Upper lobe of left lung (tissue), 6 donors: ENCODE measurements at regions not wholly inside any gene's neighbourhood (a gene's known extent, or its start where the extent isn't known, plus 50 kb on each side); places are given as distances from the start of the nearest gene placed in this dataset.

Experiments
- ATAC-seq, 2 donors: fragments of 200-7000 bp; cut with Tn5 transposase; one replicate each; pipeline ENCODE4 v1.9.1; 2022; ENCODE audit warnings: mild to moderate bottlenecking in 2 of 2, moderate library complexity in 2 of 2; ENCODE audit not compliant: low FRiP score in 2 of 2
- DNase-seq, 2 donors: peaks; one replicate each; pipeline ENCODE4 v3.0.0-alpha.2; 2019 to 2020
- H3K27ac ChIP-seq, 4 donors: fragments of 200-600 bp; sonication (generic); one replicate each; pipeline ENCODE4 v1.5.1; 2016 to 2019
- H3K27me3 ChIP-seq, 4 donors: fragments of 200-600 bp; sonication (generic); one replicate each; pipeline ENCODE4 v1.5.1; 2017 to 2019
- H3K36me3 ChIP-seq, 4 donors: fragments of 200-600 bp; sonication (generic); one replicate each; pipeline ENCODE4 v1.5.1; 2016 to 2019
- H3K4me1 ChIP-seq, 4 donors: fragments of 200-600 bp; sonication (generic); one replicate each; pipeline ENCODE4 v1.5.1; 2018 to 2019
- H3K4me3 ChIP-seq, 4 donors: fragments of 200-600 bp; sonication (generic); one replicate each; pipeline ENCODE4 v1.5.1; 2017 to 2019; ENCODE audit warnings: mild to moderate bottlenecking in 2 of 4, moderate library complexity in 1 of 4
- H3K9me3 ChIP-seq, 4 donors: fragments of 200-600 bp; sonication (generic); one replicate each; pipeline ENCODE4 v1.5.1; 2018 to 2019
- CTCF ChIP-seq, 6 experiments: fragments of 450-650 bp in 4 of 6; fragments of 200-600 bp in 2 of 6; sonication (generic) in 2 of 6; IDR thresholded peaks; one replicate each; pipeline ENCODE4 v1.5.1; 2016 to 2019; ENCODE audit warnings: antibody characterized with exemption in 6 of 6
- EP300 ChIP-seq, 4 donors: sonication (generic); formaldehyde crosslinking; IDR thresholded peaks; one replicate each; pipeline ENCODE4 v1.5.1; 2017; ENCODE audit warnings: antibody characterized with exemption in 4 of 4, control low read depth in 2 of 4
- POLR2A ChIP-seq, 4 donors: fragments of 450-650 bp; IDR thresholded peaks; one replicate each; pipeline ENCODE4 v1.5.1; 2016 to 2017; ENCODE audit warnings: antibody characterized with exemption in 4 of 4, mild to moderate bottlenecking in 2 of 4
- POLR2AphosphoS5 ChIP-seq, 2 donors: sonication (generic); formaldehyde crosslinking; IDR thresholded peaks; one replicate each; pipeline ENCODE4 v1.5.1; 2017; ENCODE audit warnings: antibody characterized with exemption in 2 of 2
- WGBS, 2 donors: methylation state at CpG; one replicate each; pipeline ENCODE4 v1.1.5; 2017 to 2018; 5-methylcytosine and 5-hydroxymethylcytosine counted together
- donor health status: DM: no; HTN: no; CAD: no; lungs with moderate emphysema.
- donor health status: DM: no; HTN: yes; CAD: no; lungs with severe emphysema.

- H3K4me3 ChIP-seq = no peak overlapping the region
These were observed 137.0 kb upstream of the LINGO1 start for GRCh38 chr15:77769700-77770099.

GRCh38 chr15:77768521-77769078, 135.9 kb upstream of the LINGO1 start:
- no peak overlapping the region for H3K4me3 ChIP-seq
- TF ChIP-seq CTCF (IDR thresholded peaks at IDR 0.05) = no peak
- TF ChIP-seq POLR2A (IDR thresholded peaks at IDR 0.05) = no peak
- TF ChIP-seq EP300 (IDR thresholded peaks at IDR 0.05) = no peak
- no peak for TF ChIP-seq POLR2AphosphoS5 (IDR thresholded peaks at IDR 0.05)
- H3K4me1 ChIP-seq = no peaks in the 10 kb centered on the region
- H3K9me3 ChIP-seq = no peaks in the 10 kb centered on the region
- peak in 1 of 2 donors; percentile 2 for ATAC-seq
- DNase-seq = no peak
- H3K27me3 ChIP-seq = no peaks in the 10 kb centered on the region
- no peaks in the 10 kb centered on the region for H3K36me3 ChIP-seq
- H3K27ac ChIP-seq = no peak overlapping the region
- 50 to 56% methylated on average over 6 to 7 of the region's 7 CpGs for WGBS, 2 donors

More at GRCh38 chr15:77769700-77770099, 137.0 kb upstream of the LINGO1 start:
- Histone ChIP-seq H3K27ac (no peak overlapping the region), H3K27me3 (no peaks in the 10 kb centered on the region), H3K36me3 (no peaks in the 10 kb centered on the region), H3K9me3 (no peaks in the 10 kb centered on the region), H3K4me1 (no peaks in the 10 kb centered on the region)
- no peak for DNase-seq
- no peak for ATAC-seq
- no peak for TF ChIP-seq POLR2AphosphoS5 (IDR thresholded peaks at IDR 0.05)
- no peak for TF ChIP-seq POLR2A (IDR thresholded peaks at IDR 0.05)
- no peak for TF ChIP-seq EP300 (IDR thresholded peaks at IDR 0.05)
- no peak for TF ChIP-seq CTCF (IDR thresholded peaks at IDR 0.05)
- 77 to 83% methylated on average over 7 of the region's 7 CpGs for WGBS, 2 donors

GRCh38 chr15:77768107-77768506, 135.4 kb upstream of the LINGO1 start:
- no peaks in the 10 kb centered on the region for H3K9me3 ChIP-seq
- no peak overlapping the region for H3K4me3 ChIP-seq
- no peak for DNase-seq
- H3K4me1 ChIP-seq = no peaks in the 10 kb centered on the region
- no peaks in the 10 kb centered on the region for H3K27me3 ChIP-seq
- H3K36me3 ChIP-seq = no peaks in the 10 kb centered on the region
- H3K27ac ChIP-seq = no peak overlapping the region
- WGBS, 2 donors = 38 to 45% methylated on average over 5 of the region's 5 CpGs
- no peak for ATAC-seq
- TF ChIP-seq POLR2AphosphoS5 (IDR thresholded peaks at IDR 0.05) (no peak), EP300 (IDR thresholded peaks at IDR 0.05) (no peak), CTCF (IDR thresholded peaks at IDR 0.05) (no peak), POLR2A (IDR thresholded peaks at IDR 0.05) (no peak)

- TF ChIP-seq POLR2A (IDR thresholded peaks at IDR 0.05) (no peak), CTCF (IDR thresholded peaks at IDR 0.05) (no peak), POLR2AphosphoS5 (IDR thresholded peaks at IDR 0.05) (no peak), EP300 (IDR thresholded peaks at IDR 0.05) (no peak)
- no peaks in the 10 kb centered on the region for H3K36me3 ChIP-seq
- DNase-seq = no peak
- no peaks in the 10 kb centered on the region for H3K27me3 ChIP-seq
- 77 to 79% methylated on average over 4 of the region's 4 CpGs for WGBS, 2 donors
- no peaks in the 10 kb centered on the region for H3K4me1 ChIP-seq
- H3K9me3 ChIP-seq = no peaks in the 10 kb centered on the region
- no peak overlapping the region for H3K27ac ChIP-seq
- no peak overlapping the region for H3K4me3 ChIP-seq
- no peak for ATAC-seq
These were observed 131.4 kb upstream of the LINGO1 start for GRCh38 chr15:77764095-77764494.

- Histone ChIP-seq H3K9me3 (no peaks in the 10 kb centered on the region), H3K27me3 (no peaks in the 10 kb centered on the region), H3K4me1 (no peaks in the 10 kb centered on the region), H3K27ac (no peak overlapping the region), H3K4me3 (no peak overlapping the region), H3K36me3 (no peaks in the 10 kb centered on the region)
- TF ChIP-seq CTCF (IDR thresholded peaks at IDR 0.05) = no peak
- TF ChIP-seq POLR2AphosphoS5 (IDR thresholded peaks at IDR 0.05) = no peak
- no peak for TF ChIP-seq POLR2A (IDR thresholded peaks at IDR 0.05)
- TF ChIP-seq EP300 (IDR thresholded peaks at IDR 0.05) = no peak
- no peak for ATAC-seq
- DNase-seq = no peak
- WGBS, 2 donors = 66 to 72% methylated on average over 15 of the region's 15 CpGs
These were observed 130.1 kb upstream of the LINGO1 start for GRCh38 chr15:77762747-77763355.
